SU-DHL-6 (cell line): ENCODE measurements at regions not wholly inside any gene's neighbourhood (a gene's known extent, or its start where the extent isn't known, plus 50 kb on each side); places are given as distances from the start of the nearest gene placed in this dataset.

Experiments
- H2AFZ ChIP-seq: fragments of 200-600 bp; sonication (generic); 2 replicates; pipeline ENCODE4 v1.6.1; 2014; ENCODE audit warnings: low read depth, mild to moderate bottlenecking, moderate library complexity, mixed read lengths, antibody characterized with exemption, low read length; ENCODE audit not compliant: severe bottlenecking
- H3F3A ChIP-seq: fragments of 200-600 bp; shearing (Covaris generic); 2 replicates; pipeline ENCODE4 v1.6.0; 2016; ENCODE audit warnings: antibody characterized with exemption, mild to moderate bottlenecking; ENCODE audit not compliant: insufficient read depth
- H3K27ac ChIP-seq: fragments of 200-600 bp; sonication (generic); 2 replicates; pipeline ENCODE4 v1.5.1; 2016; ENCODE audit warnings: low read depth, mild to moderate bottlenecking, low read length, moderate library complexity, mixed read lengths
- H3K27me3 ChIP-seq: fragments of 200-600 bp; sonication (generic), shearing (Covaris generic); 2 replicates; pipeline ENCODE4 v1.6.0; 2014; ENCODE audit warnings: mild to moderate bottlenecking, low read length
- H3K36me3 ChIP-seq: fragments of 200-600 bp; sonication (generic); 2 replicates; pipeline ENCODE4 v1.6.1; 2014; ENCODE audit warnings: mild to moderate bottlenecking, low read length, mixed read lengths
- H3K4me2 ChIP-seq: fragments of 300-600, 200-600 bp; shearing (Covaris generic), sonication (generic); 2 replicates; pipeline ENCODE4 v1.6.0; 2014; ENCODE audit warnings: low read length, low read depth, mild to moderate bottlenecking; ENCODE audit not compliant: poor library complexity, severe bottlenecking
- H3K4me3 ChIP-seq: fragments of 200-600 bp; sonication (generic); 2 replicates; pipeline ENCODE4 v1.5.1; 2014; ENCODE audit warnings: antibody characterized with exemption, low read length, mild to moderate bottlenecking, mixed read lengths; ENCODE audit not compliant: insufficient read depth, poor library complexity, severe bottlenecking
- H3K79me2 ChIP-seq: fragments of 200-600 bp; sonication (generic); 2 replicates; pipeline ENCODE4 v1.6.1; 2014; ENCODE audit warnings: mild to moderate bottlenecking, low read length, moderate library complexity; ENCODE audit not compliant: insufficient read depth
- H3K9ac ChIP-seq: fragments of 200-600 bp; sonication (generic); 2 replicates; pipeline ENCODE4 v1.7.0; 2014; ENCODE audit warnings: mild to moderate bottlenecking, low read length
- H3K9me2 ChIP-seq: fragments of 200-600 bp; sonication (generic); replicated peaks from 2 replicates; pipeline ENCODE4 v1.6.1; 2014; ENCODE audit warnings: low read length; ENCODE audit not compliant: insufficient read depth
- H3K9me3 ChIP-seq: fragments of 200-600 bp; sonication (generic); 2 replicates; pipeline ENCODE4 v1.6.1; 2014; ENCODE audit warnings: low read length, mixed read lengths; ENCODE audit not compliant: insufficient read depth
- H4K20me1 ChIP-seq: fragments of 200-600 bp; sonication (generic); 2 replicates; pipeline ENCODE4 v1.6.1; 2014; ENCODE audit warnings: low read depth, mild to moderate bottlenecking, antibody characterized with exemption, low read length, moderate library complexity, mixed read lengths
- CTCF ChIP-seq: fragments of 200-600 bp; sonication (generic); IDR thresholded peaks from one replicate; pipeline ENCODE4 v1.5.1; 2017; ENCODE audit warnings: antibody characterized with exemption, mild to moderate bottlenecking, low read length, moderate library complexity; ENCODE audit not compliant: insufficient read depth, poor library complexity, severe bottlenecking
- EZH2phosphoT487 ChIP-seq: fragments of 200-600 bp; sonication (generic), shearing (Covaris generic); conservative IDR thresholded peaks from 2 replicates; pipeline ENCODE4 v1.6.1; 2018; ENCODE audit warnings: mild to moderate bottlenecking, antibody characterized with exemption, low read length, moderate library complexity, mixed read lengths

- Histone ChIP-seq H3K9me3 (no peaks in the 10 kb centered on the region), H3K4me3 (no peak overlapping the region), H3F3A (no peaks in the 10 kb centered on the region), H4K20me1 (no peaks in the 10 kb centered on the region), H3K36me3 (no peaks in the 10 kb centered on the region), H3K27ac (no peak overlapping the region), H3K27me3 (no peaks in the 10 kb centered on the region), H3K9ac (no peak overlapping the region), H3K9me2 (no peaks in the 10 kb centered on the region), H2AFZ (no peak overlapping the region), H3K4me2 (no peak overlapping the region), H3K79me2 (no peaks in the 10 kb centered on the region)
- TF ChIP-seq CTCF (no peak), EZH2phosphoT487 (no peak)
Observed at GRCh38 chr12:124224535-124225110, 70.3 kb upstream of the RFLNA start.

DNA sequence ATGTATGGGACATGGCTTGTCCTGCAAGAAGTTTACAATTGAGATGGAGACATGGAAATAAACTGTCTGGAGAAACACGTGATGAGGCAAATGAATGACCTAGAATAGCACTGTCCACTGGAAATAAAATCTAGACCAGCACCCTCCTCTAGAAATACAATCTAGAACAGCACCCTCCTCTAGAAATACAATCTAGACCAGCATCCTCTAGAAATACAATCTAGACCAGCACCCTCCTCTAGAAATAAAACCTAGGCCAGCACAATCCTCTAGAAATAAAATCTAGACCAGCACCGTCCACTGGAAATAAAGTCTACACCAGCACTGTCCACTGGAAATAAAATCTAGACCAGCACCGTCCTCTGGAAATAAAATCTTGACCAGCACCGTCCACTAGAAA lies 69.2 kb upstream of the RFLNA start:
- Histone ChIP-seq H3K9me2 (no peaks in the 10 kb centered on the region), H3K4me3 (no peak overlapping the region), H3K79me2 (no peaks in the 10 kb centered on the region), H4K20me1 (no peaks in the 10 kb centered on the region), H3K4me2 (no peak overlapping the region), H2AFZ (no peak overlapping the region), H3K27me3 (no peaks in the 10 kb centered on the region), H3K9ac (no peak overlapping the region), H3K9me3 (no peaks in the 10 kb centered on the region), H3K36me3 (no peaks in the 10 kb centered on the region), H3F3A (no peaks in the 10 kb centered on the region), H3K27ac (no peak overlapping the region)
- TF ChIP-seq CTCF (no peak), EZH2phosphoT487 (no peak)

DNA sequence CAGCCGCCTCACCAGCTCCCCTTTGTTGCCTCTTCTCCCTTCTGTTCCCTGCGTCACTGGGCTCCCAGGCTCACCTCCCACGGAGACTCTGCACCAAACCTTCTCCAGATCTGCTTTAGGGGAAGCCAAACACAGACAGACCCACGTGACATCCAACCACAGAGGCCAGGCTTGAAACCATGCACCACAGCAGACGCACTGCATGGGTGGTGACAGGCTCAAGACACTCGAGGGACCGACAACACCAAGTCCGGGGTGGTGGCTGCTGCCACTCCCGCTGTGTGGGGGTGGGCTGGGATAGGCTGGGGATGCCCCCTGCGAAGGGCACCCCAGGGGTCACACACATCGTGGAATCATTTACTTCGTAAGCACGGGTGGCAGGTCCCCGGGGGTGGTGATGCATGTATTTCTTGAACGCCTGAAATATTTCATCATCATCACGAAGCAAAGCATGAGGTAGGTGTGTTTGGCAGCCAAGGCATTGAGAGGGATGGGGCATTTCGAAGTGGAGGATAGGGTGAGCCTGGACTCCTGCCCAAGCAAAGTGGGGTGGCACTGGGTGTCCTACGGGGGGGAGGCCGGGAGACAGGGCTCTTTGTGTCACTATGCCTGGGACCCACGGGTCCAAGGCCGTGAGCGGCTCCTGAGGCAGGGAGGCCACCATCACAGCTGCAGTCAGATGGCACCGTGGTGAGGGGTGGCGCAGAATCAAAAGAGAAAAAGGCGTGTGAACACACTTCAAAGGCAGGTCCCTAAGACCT lies 66.8 kb upstream of the RFLNA start:
- no peak overlapping the region for H3K4me3 ChIP-seq
- H3K27me3 ChIP-seq: no peaks in the 10 kb centered on the region
- no peaks in the 10 kb centered on the region for H3K36me3 ChIP-seq
- H3K9ac ChIP-seq: no peak overlapping the region
- TF ChIP-seq EZH2phosphoT487: no peak
- TF ChIP-seq CTCF: no peak
- H4K20me1 ChIP-seq: no peaks in the 10 kb centered on the region
- H3K27ac ChIP-seq: no peak overlapping the region
- no peaks in the 10 kb centered on the region for H3K9me3 ChIP-seq
- no peak overlapping the region for H2AFZ ChIP-seq
- H3K79me2 ChIP-seq: no peaks in the 10 kb centered on the region
- no peaks in the 10 kb centered on the region for H3F3A ChIP-seq
- H3K4me2 ChIP-seq: no peak overlapping the region
- no peaks in the 10 kb centered on the region for H3K9me2 ChIP-seq
